ENCODE measurements at regions not wholly inside any gene's neighbourhood (a gene's known extent, or its start where the extent isn't known, plus 50 kb on each side); places are given as distances from the start of the nearest gene placed in this dataset.
"Not testable (repeated sequence)": the region's sequence is repeated elsewhere in the genome, so short reads cannot be mapped to it uniquely, and the experiment has no call there.

- DNase-seq (ENCODE audit: low read depth in 2 of 2), result no peak
These were observed 113.3 kb upstream of the FAT3 start for GRCh38 chr11:92111287-92111686.

- no peak for DNase-seq (ENCODE audit: low read depth in 2 of 2)
These were observed 115.2 kb upstream of the FAT3 start for GRCh38 chr11:92109466-92109865.

GRCh38 chr11:92107331-92107730 is 117.3 kb upstream of the FAT3 start:
- no peak for DNase-seq (ENCODE audit: low read depth in 2 of 2)

GRCh38 chr11:92104349-92104748 is 120.3 kb upstream of the FAT3 start:
- no peak for DNase-seq (ENCODE audit: low read depth in 2 of 2)

- no peak for DNase-seq (ENCODE audit: low read depth in 2 of 2)
These were observed 122.7 kb upstream of the FAT3 start for GRCh38 chr11:92101920-92102319.

- no peak for DNase-seq (ENCODE audit: low read depth in 2 of 2)
These were observed 125.4 kb upstream of the FAT3 start for GRCh38 chr11:92099183-92099582.

GRCh38 chr11:92098172-92098571 is 126.4 kb upstream of the FAT3 start:
- no peak for DNase-seq (ENCODE audit: low read depth in 2 of 2)

GRCh38 chr11:92087725-92088537 is 136.7 kb upstream of the FAT3 start:
- DNase-seq (ENCODE audit: low read depth in 2 of 2), result no peak

- DNase-seq (ENCODE audit: low read depth in 2 of 2), result no peak
These were observed 141.5 kb upstream of the FAT3 start for GRCh38 chr11:92083123-92083522.

- DNase-seq (ENCODE audit: low read depth in 2 of 2), result no peak
These were observed 142.0 kb upstream of the FAT3 start for GRCh38 chr11:92082652-92083051.

GRCh38 chr11:92074498-92074897 is 150.1 kb upstream of the FAT3 start:
- not testable (repeated sequence) for DNase-seq (ENCODE audit: low read depth in 2 of 2)

GRCh38 chr11:92071660-92072059 is 153.0 kb upstream of the FAT3 start:
- DNase-seq (ENCODE audit: low read depth in 2 of 2), result no peak

- DNase-seq (ENCODE audit: low read depth in 2 of 2), result no peak
These were observed 154.4 kb upstream of the FAT3 start for GRCh38 chr11:92070026-92070889.

- no peak for DNase-seq (ENCODE audit: low read depth in 2 of 2)
These were observed 157.6 kb upstream of the FAT3 start for GRCh38 chr11:92067016-92067415.

GRCh38 chr11:92061456-92062062 is 163.1 kb upstream of the FAT3 start:
- DNase-seq (ENCODE audit: low read depth in 2 of 2), result no peak

- no peak for DNase-seq (ENCODE audit: low read depth in 2 of 2)
These were observed 166.7 kb upstream of the FAT3 start for GRCh38 chr11:92057849-92058442.

- no peak for DNase-seq (ENCODE audit: low read depth in 2 of 2)
These were observed 171.4 kb upstream of the FAT3 start for GRCh38 chr11:92053216-92053615.

- no peak for DNase-seq (ENCODE audit: low read depth in 2 of 2)
These were observed 174.3 kb upstream of the FAT3 start for GRCh38 chr11:92050305-92050704.

- no peak for DNase-seq (ENCODE audit: low read depth in 2 of 2)
These were observed 176.2 kb upstream of the FAT3 start for GRCh38 chr11:92048415-92048814.

GRCh38 chr11:92046103-92046502 is 178.5 kb upstream of the FAT3 start:
- no peak for DNase-seq (ENCODE audit: low read depth in 2 of 2)

GRCh38 chr11:92045301-92045700 is 179.3 kb upstream of the FAT3 start:
- DNase-seq (ENCODE audit: low read depth in 2 of 2), result no peak

GRCh38 chr11:92035488-92035887 is 189.1 kb upstream of the FAT3 start:
- no peak for DNase-seq (ENCODE audit: low read depth in 2 of 2)
